Stimulated activated CD4-positive, alpha-beta T cell treated with anti-CD3 and anti-CD28 coated beads, Interleukin-15, amount 100 ng/mL, for 48 hours (primary cell): ENCODE measurements at regions not wholly inside any gene's neighbourhood (a gene's known extent, or its start where the extent isn't known, plus 50 kb on each side); places are given as distances from the start of the nearest gene placed in this dataset.
A peak's percentile ranks its signal among the peaks of the same experiment; 100 is the strongest.
"Not testable (repeated sequence)": the region's sequence is repeated elsewhere in the genome, so short reads cannot be mapped to it uniquely, and the experiment has no call there.

ENCODE experiments used
- DNase-seq, 2 donors: peaks; one replicate each; pipeline ENCODE4 v3.0.0-alpha.2; 2020; ENCODE audit warnings: low read depth in 2 of 2

DNA sequence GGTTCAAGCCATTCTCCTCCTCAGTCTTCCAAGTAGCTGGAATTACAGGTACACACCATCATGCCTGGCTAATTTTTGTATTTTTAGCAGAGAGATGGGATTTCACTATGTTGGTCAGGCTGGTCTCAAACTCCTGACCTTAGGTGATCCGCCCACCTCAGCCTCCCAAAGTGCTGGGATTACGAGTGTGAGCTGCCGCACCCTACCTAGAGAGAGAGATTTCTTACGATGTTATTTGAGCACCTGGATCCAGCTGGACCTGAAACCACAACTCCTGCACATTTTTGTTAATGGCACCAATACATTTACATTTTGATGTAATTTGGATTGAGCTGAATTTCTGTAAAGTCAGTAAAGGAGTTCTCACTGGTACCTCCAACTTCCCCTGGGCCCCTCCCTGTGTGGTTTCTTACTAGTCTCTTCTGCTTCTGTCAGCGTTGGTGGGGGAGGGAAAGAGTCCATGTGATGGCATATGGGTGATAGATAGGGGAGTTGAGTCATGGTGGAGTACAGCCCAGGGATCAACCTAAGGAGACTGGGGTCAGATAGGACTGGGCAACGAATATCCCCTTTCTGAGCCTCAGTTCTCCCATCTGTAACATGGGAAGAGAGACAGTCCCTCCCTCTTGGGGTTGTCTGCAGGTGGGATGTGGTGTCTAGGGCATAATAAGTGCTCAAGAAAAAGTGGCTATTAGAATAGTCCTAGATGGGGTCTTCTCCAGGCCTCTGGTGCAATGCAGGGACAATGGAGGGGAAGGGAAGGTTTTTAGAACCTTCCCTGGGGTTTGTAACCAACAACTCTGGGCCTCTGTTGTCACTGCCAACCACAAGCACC is 83.3 kb upstream of the MED13L start:
- peak in 1 of 2 donors; percentile 23 for DNase-seq

DNA sequence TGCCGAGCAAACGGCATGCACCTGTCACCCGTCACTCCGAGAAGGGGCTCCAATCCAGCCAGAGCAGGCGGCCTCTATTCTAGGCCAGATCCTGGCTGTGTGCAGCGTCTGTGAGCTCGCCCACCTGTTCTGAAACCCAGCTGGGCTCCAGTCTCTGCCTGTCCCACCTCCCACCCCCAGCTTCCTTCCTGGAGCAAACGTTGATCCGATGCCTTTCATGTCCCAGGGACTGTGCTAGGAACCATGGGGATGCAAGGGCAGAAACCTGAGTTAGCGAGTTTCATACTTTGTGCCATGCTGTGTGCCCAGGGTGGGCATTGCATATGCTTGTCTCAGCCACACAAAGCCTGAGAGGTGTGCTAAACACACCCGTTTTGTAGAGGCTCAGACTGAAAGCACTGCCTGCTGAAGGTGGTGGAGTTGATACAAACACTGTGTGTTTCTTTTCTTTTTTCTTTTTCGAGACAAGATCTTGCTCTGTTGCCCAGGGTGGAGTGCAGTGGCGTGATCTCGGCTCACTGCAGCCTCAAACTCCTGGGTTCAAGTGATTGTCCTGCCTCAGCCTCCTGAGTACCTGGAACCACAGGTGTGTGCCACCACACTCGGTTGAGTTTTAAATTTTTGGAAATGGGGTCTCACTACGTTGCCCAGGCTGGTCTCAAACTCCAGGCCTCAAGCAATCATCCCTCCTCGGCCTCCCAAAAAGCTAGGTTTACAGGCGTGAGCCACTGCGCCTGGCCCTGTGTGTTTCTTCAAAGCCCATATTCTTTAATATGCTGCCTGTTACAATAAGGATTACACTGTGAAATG is 84.1 kb upstream of the MED13L start:
- no peak for DNase-seq

DNA sequence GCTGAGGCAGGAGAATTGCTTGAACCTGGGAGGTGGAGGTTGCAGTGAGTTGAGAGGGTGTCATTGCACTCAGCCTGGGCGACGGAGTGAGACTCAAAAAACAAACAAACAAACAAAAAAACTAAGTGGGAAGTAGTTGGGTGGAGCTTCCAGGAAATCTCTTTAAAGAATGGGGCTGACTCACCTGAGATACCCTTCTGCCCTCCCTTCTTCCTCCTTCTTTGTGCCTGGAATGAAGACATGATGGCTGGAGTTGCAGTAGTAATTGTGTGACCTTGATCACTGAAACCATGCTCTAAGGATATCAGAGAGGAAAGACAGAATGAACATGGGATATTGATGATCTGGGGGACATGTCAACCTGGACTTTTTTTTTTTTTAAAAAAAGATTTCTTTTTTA is 87.6 kb upstream of the MED13L start:
- DNase-seq = no peak

DNA sequence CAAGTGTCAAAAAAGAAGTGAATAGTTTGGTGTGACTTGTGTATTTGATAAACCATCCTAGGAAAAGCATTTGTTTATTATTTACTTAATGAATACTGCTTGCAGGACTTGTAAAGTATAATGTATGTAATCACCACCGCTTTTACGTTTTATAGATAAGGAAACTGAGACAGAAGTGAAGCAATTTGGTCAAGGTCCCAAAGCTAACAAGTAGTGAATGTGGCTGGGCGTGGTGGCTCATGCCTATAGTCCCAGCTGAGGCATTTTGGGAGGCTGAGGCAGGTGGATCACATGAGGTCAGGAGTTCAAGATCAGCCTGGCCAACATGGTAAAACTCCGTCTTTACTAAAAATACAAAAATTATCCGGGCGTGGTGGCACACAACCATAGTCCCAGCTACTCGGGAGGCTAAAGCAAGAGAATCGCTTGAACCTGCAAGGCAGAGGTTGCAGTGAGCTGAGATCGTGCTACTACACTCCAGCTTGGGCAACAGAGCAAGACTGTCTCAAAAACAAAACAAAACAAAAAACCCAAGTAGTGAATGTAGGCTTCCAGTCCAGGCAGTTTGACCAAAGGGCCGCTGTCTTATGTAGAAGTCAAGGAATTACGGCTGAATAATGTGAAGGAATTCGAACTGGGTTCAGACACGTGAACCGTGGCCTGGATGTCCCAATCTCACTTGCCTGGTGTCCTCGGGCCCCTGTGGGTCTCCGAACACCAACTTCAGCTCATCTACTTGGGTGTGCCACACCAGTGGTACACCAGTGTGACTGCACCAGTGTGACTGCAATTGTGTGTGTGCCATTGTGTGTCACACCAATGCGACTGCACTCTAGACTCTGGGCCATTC is 88.3 kb upstream of the MED13L start:
- DNase-seq = no peak

DNA sequence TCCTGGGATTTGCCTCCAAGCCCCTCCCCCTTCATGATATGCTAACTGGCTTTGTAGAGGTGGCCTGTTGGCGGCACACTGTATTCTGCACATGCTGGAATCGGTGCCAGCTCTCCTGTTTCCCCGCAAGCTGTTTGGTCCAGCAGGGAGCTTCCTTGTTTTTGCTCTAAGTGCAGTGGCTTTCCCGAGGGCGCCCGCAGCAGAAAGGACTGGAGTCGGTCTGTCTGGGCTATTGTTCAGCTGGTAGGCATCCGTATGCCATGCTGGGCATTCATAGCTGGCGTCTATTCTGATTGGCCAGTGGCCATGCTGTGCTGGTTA is 88.9 kb upstream of the MED13L start:
- no peak for DNase-seq

DNA sequence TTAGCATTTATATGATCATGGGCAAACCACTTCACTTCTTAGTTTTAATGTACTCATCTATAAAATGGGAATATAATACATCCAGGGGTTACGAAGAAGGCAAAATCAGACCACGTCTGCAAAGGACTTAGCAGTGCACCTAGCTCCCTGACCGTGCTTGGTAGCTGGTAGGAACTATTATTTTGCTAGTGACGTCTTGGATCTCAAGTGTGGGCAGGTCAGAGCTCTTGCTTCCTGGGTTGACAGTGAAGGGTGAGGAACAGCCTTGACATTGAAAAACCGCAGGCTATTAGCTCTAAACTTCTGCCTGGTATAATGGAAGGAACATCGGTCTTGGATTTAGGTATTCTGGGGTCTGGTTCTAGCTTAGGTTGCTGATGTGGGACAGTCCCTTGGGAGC is 89.3 kb upstream of the MED13L start:
- no peak for DNase-seq

DNA sequence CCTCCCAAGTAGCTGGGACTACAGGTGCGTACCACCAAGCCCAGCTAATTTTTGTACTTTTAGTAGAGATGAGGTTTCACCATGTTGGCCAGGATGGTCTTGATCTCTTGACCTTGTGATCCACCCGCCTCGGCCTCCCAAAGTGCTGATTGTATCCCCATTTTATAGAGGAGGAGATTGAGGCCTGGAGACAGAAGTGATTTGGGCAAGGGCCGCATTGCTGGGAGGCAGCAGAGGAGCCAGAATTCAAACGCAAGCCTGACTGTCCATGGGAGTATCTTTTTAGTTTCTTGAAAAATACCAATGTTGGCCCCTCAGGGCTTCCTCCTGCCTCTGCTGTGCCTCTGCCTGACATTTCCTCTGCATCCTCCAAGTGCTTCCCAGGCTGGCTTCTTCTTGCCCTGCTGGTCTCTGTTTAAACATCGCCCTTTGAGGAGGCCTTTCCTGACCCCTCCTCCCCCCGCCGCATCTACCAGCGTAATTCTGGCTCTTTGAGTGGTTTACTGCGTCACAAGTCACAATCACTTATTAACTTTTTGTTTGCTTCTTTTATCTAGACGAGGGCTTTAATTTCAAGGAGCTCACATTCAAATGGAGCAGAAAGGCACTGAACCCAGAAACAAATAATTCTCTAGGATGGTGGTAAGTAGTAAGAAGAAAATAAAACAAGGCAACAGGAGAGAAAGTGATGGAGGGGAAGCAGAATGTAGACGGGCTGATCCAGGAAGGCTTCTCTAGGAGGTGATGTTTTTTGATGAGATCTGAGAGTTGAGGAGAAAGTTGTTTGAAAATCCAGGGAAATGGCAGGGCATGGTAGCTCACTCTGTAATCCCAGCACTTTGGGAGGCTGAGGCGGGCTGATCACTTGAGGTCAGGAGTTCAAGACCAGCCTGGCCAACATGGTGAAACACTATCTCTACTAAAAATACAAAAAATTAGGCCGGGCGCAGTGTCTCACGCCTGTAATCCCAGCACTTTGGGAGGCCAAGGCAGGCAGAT is 91.0 kb upstream of the MED13L start:
- no peak for DNase-seq

DNA sequence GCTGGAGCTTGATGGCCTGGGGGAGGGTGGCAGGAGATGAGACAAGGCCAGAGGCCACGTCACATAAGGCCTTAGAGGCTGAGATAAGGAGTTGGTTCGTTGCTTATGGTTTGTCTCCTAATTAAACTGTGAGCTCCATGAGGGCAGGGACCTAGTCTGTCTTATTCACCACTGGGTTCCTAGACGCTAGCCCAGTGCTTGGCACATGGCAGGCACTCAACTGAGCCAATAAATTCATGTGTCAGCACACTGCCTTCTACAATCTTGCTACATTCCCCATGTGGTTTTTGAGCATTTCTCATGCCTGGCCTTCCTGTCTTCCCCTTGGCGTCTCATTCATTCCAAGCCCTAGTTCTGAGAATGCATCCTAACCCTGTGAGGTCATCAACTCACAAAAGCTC is 92.5 kb upstream of the MED13L start:
- DNase-seq = no peak

DNA sequence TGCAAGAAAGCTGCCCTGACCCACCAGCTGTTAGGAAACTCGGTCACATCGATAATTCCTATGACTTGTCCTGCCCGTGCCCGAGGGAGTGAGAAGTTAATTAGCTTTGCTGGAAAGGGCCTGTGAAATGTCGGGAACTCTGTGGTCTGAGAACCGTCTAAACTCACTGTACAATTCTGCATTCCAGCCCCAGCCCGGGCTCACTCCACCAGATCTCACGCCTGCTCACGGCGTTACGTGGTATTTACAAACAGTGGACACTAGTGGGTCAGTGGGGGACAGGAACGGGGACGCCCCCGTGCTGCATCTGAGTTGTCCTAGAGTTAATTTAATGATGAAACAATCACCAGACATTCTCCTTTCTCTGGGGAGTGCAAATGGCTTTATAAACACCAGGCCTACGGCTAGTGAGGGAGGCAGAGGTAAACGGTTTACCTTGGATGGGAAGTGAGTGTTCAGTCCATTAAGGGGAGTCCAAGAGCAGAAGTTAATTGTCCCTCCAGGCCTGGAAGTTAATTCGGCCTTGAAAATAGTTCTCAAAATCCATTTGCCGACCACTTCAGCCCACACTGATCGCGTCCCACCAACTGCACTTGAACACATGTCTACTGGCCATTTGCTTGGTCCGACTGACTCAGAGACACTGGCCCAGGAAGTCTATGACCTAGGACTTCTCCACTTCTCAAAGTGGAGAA is 93.5 kb upstream of the MED13L start:
- DNase-seq = no peak

DNA sequence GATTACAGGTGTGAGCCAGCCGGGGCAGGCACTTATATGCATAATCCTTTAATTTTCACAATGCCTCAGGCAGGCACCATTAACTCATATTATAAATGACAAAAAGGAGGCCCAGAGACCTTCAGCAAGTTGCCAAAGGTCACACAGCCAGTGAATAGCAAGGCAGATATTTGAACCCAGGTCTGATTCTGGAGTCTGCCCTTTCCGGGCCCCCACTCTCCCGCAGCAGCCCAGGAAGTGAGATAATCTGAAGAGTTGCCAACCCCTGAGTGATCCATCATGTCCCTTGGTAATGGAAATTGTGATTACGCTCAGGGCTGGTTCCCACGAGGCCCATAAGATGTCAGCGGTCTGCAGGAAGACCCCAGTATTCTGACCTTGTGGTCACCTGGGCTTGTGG is 95.3 kb upstream of the MED13L start:
- no peak for DNase-seq

DNA sequence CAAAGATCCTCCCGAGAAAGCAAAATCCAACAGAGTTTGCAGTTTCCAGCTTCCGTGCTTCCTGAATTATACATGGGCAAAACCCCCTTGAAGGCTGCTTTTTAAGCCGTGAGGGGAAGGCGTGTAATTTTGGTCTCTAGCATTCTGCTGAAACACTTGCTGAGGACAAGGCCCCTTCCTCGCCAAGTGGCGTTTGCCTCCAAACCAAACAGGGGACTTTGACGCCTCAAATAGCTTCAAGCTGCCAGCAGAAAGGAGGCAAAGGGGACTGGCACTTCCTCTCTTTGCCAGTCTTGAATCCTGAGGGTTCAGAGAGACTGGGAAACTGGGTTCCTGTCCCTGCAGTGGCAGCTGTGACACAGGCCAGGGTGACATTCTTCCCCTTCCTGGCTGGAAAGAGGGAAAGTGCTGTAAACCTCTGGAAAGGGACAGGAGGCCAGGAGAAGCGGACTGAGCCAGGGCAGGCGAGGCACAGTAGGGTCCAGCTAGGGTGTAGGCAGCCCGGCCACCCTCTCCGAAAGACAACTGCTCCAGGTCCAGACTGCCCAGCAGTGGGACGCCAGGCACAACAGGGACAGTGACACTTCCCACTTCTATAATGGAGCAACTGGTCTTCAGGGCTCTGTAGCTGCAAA is 96.2 kb upstream of the MED13L start:
- DNase-seq = no peak

DNA sequence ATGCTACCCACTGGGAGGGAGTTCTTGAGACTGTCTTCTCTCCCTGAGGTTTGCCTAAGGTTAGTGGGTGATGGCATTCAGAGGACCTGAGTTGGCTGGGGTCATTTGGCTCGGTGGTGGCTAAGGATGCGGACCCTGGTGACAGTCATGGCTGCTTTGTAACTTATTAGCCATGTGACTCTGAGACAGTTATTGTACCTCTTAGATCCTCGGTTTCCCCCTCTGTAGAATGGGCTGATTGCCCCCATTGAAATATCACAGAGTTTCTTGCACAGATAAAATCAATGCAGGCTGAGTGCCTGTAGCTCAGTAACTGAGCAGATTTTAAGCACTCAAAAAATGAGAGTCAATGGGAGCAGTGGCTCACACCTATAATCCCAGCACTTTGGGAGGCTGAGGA is 96.7 kb upstream of the MED13L start:
- no peak for DNase-seq

DNA sequence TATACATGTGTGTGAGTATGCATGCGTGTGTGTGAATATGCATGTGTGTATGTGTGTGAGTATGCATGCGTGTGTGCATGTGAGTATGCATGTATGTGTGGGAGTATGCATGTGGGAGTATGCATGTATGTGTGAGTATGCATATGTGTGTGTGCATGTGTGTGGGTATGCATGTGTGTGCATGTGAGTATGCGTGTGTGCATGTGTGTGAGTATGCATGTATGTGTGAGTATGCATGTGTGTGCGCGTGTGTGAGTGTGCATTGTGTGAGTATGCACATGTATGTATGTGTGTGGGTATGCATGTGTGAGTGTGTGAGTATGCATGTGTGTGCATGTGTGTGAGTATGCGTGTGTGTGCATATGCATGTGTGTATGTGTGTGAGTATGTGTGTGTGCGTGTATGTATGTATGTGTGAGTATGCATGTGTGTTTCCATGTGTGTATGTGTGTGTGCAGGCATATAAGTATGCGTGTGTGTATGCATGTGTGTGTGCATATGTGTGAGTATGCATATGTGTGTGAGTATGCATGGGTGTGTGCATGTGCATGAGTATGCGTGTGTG is 97.9 kb upstream of the MED13L start:
- DNase-seq = no peak

DNA sequence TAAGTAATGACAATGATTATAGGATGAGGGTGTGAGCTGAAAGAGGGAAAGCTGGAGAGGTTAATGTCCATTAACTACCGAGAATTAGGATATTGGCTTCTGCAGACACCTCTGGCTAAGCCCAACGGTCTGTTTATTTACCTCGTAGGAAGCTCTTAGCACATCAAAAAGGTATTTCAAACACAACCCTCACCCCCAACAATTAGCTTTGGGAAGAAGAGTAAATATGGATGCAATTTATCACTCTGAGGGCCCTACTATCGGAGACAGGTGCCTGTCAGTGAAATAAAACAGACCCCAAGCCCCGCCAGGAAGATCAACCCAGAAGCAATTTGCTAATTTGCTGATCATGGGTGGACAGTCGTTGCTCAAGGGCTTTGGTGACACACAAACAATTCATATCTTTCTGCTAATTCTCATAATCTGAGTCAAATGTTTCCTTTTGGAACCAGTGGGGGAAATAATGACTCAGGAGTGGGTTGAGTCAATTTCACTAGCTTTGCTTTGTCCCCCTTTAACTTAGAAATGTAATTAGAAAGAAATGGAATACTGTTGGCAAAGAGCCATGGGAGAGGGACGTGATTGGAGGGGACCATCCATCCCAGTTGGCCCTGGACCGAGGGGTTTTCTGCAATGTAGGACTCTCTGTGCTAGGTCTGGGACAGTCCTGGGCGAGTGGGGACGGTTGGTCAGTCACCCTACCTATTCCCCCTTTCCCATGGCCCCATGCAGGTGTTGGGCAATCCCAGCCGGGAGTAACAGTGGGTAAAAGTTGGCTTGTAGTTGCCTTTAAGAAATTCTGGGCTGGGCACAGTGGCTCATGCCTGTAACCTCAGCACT is 99.1 kb upstream of the MED13L start:
- peak; percentile 10 to 15 for DNase-seq

DNA sequence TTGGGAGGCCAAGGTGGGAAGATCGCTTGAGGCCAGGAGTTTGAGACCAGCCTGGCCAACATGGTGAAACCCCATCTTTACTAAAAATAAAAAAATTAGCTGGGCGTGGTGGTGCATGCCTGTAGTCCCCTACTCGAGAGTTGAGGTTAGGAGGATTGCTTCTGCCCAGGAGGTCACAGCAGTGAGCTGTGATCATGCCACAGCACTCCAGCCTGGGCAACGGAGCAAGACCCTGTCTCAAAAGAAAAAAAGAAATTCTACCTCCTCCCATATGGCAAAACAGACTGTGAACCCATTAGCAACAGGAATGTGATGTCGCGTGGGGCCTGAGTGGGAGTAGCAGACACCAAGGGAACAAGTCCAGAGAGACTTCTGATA is 99.7 kb upstream of the MED13L start:
- DNase-seq = not testable (repeated sequence)

DNA sequence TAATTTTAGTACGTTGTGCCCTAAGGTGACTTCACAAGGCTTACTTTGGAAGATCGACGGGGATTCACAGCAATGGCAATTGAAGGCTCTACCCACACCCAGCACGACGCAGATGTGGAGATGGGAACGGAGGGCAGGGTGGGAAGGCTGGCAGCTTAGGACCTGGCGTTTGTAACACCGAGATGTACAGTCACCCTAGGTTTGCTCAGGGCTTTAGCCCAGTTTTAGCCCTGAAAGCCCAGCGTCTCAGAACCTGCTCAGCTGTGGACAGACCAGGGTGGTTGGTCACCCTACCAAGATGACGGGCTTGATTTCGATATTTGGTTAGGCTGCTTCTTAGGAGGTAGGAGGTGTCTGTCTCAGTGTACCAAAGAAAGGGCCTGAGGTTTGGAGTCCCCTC is 100.5 kb upstream of the MED13L start:
- no peak for DNase-seq

DNA sequence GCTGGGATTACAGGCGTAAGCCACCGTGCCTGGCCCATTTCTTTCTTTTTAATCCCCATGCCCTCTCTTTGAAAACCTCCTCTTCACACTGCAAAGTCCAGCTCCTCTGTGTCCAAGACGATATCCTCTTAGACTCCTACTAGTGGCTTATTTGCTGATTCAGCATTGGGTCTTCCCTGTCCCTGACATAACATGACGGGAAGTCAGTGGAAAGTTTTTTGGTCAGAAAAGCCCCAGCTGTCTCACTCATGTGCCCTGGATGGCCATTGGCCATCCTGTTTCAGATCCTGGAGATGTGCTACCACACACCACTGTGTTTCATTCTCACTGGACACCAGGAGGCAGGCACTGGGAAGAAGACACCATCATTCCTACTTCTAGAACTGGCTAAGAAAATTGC is 102.6 kb upstream of the MED13L start:
- DNase-seq = no peak

DNA sequence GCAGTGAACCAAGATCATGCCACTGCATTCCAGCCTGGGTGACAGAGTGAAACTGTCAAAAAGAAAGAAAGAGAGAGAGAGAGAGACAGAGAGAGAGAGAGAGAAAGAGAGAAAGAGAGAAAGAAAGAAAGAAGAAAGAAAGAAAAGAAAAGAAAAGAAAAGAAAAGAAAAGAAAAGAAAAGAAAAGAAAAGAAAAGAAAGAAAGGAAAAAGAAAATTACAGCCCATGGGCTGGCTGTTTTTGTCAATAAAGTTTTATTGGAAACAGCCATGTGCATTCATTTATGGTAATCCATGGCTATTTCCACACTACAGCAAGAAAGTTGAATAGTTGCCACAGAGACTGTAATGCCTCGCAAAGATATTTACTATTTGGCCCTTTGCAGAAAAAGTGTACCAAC is 103.2 kb upstream of the MED13L start:
- DNase-seq = not testable (repeated sequence)

DNA sequence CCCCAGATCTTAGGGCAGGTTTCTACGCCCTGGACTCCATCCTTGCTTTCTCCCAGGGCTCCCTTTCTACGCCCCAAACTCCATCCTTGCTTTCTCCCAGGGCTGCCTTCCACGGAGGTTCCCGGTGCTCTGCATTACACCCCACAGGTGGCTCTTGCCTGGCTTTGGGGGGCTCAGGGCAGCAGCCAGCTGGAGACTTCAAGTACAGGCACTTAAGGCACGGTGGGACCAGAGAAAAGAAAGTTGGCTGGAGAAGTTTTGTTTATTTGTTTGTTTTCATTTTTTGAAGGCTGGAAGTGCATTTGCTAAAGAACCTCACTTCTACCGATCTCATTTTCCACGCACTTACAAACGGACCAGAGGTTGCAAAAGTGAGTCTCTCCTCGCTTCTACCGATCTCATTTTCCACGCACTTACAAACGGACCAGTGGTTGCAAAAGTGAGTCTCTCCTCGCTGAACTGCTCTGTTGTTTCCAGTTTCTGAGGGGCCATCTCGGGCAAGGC is 103.8 kb upstream of the MED13L start:
- no peak for DNase-seq
